GM12875 (cell line): ENCODE measurements at regions not wholly inside any gene's neighbourhood (a gene's known extent, or its start where the extent isn't known, plus 50 kb on each side); places are given as distances from the start of the nearest gene placed in this dataset.
"Not testable (repeated sequence)": the region's sequence is repeated elsewhere in the genome, so short reads cannot be mapped to it uniquely, and the experiment has no call there.

Experiments used
- H3K4me3 ChIP-seq: one replicate; pipeline ENCODE4 v1.5.1; 2011; ENCODE audit warnings: low read depth, low read length, control low read depth
- CTCF ChIP-seq: IDR thresholded peaks from 2 replicates; pipeline ENCODE4 v1.5.1; 2011; ENCODE audit warnings: low read depth, mild to moderate bottlenecking, control low read depth, inconsistent platforms, low read length, moderate library complexity, borderline replicate concordance; ENCODE audit not compliant: insufficient read depth

- no peak overlapping the region for H3K4me3 ChIP-seq
- no peak for TF ChIP-seq CTCF
These were observed 142.0 kb upstream of the GRIK3 start for GRCh38 chr1:37176269-37176668.

- H3K4me3 ChIP-seq, result no peak overlapping the region
- peak; percentile 56; the same call in 1 of the 2 replicates for TF ChIP-seq CTCF
These were observed 143.0 kb upstream of the GRIK3 start for GRCh38 chr1:37177230-37177864.

- TF ChIP-seq CTCF, result no peak
These were observed 147.1 kb upstream of the GRIK3 start for GRCh38 chr1:37181425-37181824.

GRCh38 chr1:37184789-37185188 lies 150.5 kb upstream of the GRIK3 start:
- H3K4me3 ChIP-seq, result no peak overlapping the region
- TF ChIP-seq CTCF, result no peak

More at GRCh38 chr1:37181425-37181824, 147.1 kb upstream of the GRIK3 start:
- no peak overlapping the region for H3K4me3 ChIP-seq

GRCh38 chr1:37186246-37186756 lies 152.0 kb upstream of the GRIK3 start:
- no peak overlapping the region for H3K4me3 ChIP-seq
- TF ChIP-seq CTCF, result no peak

GRCh38 chr1:37189111-37189510 lies 154.8 kb upstream of the GRIK3 start:
- H3K4me3 ChIP-seq, result no peak overlapping the region
- TF ChIP-seq CTCF, result no peak

GRCh38 chr1:37197411-37197810 lies 163.1 kb upstream of the GRIK3 start:
- TF ChIP-seq CTCF, result no peak
- no peak overlapping the region for H3K4me3 ChIP-seq

- H3K4me3 ChIP-seq, result not testable (repeated sequence)
These were observed 180.0 kb upstream of the GRIK3 start for GRCh38 chr1:37214305-37214704.
